ENCODE measurements at regions not wholly inside any gene's neighbourhood (a gene's known extent, or its start where the extent isn't known, plus 50 kb on each side); places are given as distances from the start of the nearest gene placed in this dataset.

GRCh38 chr14:43249591-43249990, 1257.5 kb downstream of the FSCB start:
- DNase-seq = no peak

DNA sequence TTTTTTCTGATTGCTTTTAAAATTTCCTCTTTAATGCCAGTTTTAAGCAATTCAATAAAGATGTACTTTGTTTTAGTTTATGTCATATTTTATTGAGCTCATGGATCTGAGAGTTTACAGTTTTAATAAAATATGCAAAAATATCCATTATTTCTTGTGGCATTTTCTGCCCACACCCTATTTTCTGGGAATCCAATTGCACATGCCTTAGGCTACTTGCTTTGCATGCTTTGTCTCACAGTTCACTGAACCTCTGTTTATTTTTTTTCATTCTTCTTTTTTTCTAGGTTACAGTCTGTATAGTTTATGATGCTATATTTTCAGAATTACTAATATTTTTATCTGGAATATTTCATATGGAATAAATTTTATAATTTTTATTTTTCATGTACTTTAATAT, 1258.0 kb downstream of the FSCB start:
- no peak for DNase-seq

GRCh38 chr14:43247877-43248276, 1259.2 kb downstream of the FSCB start:
- DNase-seq = no peak

GRCh38 chr14:43244142-43244625, 1262.9 kb downstream of the FSCB start:
- no peak for DNase-seq

DNA sequence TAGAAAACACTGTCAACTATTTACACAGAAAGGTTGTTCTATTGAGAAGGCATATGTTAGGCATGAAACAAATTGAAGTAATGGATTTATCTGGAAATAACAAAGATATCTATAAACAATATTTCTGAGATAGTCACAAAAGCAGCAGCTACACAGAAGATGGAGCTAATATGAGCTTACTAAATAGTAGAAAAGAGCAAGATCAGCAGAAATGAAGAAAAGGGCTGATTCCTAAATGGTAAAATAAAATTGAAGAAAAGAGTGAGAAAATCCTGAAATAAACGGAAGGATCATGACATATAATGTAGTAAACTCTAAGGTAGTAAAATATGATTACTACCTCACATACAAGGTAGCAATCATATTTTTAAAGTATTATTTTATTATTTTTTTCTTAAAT, 1263.9 kb downstream of the FSCB start:
- no peak for DNase-seq

DNA sequence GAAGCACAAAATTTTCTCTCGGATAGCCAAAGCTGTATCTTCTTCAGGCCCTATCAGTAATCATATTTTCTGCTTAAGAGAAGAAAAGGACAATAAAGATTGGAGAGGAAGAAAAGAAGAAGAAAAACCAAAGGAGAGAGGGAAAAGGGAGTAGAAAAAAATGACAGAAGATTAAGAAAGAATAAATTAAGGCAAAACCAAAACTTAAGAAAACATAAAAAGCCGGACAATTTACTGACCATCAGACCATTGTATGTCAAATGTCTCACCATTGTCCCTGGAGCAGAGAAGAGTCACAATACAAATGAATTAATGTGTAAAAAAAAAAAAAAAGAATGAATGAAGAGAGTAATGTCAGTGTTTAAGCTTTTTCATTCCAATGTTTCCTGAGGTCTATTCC, 1274.8 kb downstream of the FSCB start:
- DNase-seq = no peak

DNA sequence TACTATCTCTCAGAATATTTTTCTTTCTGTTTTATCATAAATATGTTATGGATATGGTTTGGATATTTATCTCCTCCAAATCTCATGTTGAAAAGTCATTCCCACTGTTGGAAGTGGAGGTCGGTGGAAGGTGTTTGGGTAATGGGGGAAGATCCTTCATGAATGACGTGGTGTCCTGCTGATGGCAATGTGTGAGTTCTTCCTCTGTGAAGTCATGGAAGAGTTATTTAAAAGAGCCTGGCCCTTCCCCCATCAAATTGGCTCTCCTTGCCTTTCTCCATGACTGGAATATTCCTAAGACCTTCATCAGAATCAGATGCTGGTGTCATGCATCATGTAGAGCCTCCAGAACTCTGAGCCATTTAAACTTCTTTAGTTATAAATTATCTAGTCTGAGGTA, 1291.6 kb downstream of the FSCB start:
- no peak for DNase-seq

DNA sequence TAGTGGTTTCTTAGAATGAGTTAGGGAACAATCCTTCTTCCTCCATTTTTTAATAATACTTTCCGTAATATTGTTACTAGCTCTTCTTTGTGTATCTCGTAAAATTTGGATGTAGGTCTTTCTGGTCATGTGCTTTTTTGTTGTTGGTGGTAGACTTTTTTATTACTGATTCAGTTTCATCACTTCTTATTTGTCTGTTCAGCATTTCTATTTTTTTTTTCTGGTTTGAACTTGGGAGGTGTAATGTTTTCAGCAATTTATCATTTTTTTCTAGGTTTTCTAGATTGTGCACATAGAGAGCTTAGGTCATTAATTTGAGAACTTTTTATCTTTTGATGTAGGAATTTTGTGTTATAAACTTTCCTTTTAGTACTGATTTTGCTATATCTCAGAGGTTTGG, 1299.9 kb downstream of the FSCB start:
- DNase-seq = no peak

DNA sequence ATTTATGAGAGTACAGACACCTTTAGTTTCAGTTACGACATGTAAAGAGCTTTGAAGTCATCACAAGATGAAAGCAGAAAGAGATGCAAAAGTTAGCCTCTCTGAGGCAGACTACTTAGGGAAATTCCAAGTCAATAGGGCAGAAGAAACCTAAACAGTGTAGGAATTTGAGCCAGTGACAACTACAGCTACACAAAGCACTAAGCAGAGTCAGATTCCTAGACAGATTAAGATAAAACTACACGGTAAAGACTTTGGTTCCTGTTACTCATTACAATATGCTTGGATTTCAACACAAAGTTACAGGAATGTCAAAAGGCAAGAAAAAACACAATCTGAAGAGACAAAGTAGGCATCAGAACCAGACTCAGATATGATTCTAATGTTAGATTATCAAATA, 1302.3 kb downstream of the FSCB start:
- DNase-seq = no peak

GRCh38 chr14:43200519-43200918, 1306.6 kb downstream of the FSCB start:
- DNase-seq = no peak

- no peak for DNase-seq
Measured at GRCh38 chr14:43198465-43198864, 1308.6 kb downstream of the FSCB start.

GRCh38 chr14:43184540-43184939, 1322.5 kb downstream of the FSCB start:
- no peak for DNase-seq

DNA sequence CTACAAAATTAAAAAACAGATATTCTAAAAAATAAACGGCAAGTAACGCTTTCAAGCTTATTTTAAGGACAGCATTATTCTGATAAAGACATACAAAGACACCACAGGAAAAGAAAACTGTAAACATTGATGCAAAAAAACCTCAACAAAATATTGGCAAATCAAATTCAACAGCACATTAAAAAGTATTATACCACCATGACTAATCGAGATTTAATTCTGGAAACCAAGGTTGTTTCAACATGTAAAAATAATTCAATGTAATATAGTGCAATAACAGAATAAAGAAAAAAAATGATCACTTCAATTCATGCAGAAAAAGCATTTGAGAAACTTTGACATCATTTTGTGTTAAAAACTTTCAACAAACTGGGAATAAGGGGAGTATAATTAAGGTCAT, 1323.2 kb downstream of the FSCB start:
- DNase-seq = no peak

DNA sequence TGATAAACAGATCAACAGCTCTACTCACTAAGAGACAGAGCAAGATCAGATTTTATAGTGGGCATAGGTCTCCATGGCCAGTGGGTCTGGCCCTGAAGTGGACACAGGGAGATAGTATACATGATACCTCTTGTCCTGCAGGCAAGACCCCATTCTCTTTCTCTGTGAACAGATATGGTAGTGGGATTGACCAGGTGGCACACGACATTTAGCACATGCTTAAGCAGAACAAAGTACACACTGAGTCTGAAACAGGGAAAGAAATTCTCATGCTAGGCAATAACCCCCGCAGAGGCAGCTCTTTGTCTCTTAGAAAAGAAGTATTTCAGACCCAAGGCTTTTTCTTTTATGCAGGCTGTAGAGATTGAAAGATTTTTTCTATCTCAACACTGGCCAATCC, 1331.2 kb downstream of the FSCB start:
- DNase-seq = no peak

DNA sequence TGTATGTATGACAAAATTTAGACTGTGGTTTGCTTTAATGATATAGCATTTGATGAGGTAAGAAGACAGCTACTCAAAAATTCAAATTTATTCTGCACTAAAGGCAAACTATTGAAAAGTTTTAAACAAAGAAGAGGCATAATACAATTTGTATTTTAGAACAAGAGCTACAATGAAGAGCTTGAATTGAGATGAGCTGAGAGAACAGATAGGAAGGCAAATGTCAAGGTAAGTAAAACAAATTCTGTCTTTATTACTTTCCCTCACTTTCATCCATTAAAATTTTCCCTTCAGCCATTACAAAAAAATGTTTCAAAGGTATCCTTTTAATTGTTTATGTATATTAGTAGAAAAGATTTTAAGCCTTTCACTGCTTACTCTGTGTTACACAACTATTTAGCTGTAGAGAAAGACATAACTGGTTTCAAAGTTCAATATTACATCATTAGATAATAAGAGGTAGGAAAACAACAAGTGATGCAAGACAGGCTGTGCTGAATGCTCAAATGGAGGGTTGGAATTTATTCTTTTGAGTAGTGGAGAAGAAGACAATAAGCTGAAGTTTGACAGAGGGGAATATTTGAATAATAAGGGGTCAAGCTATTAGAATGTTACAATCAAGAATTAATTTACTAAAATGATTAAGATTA, 1334.1 kb downstream of the FSCB start:
- DNase-seq = no peak

GRCh38 chr14:43169722-43170121, 1337.4 kb downstream of the FSCB start:
- DNase-seq = no peak

DNA sequence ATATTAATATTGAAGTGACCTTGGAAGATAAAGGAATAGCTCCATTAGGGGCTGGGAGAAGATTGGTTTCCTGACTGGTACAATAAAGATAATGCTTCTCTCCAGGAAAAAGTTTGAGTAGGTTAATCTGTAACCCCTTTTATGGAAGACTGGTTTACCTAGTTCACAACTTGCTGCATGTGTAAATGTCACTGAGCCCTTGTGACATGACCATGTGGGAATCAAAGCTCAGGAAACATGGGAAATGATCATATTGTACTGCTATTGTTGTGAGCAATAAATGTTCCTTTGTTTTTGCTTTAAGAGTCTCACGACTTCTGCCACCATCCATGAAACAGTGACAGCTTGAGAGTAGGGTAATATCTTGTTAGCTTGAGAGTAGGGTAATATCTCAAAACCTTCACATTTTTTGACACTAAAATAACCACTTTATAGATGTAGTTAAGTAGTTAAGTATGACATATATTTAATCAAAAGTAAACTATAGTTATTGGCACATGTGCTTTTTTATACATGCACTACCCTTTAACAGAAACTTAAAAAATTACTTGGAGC, 1338.6 kb downstream of the FSCB start:
- DNase-seq = no peak

GRCh38 chr14:43166163-43166562, 1340.9 kb downstream of the FSCB start:
- DNase-seq = no peak

DNA sequence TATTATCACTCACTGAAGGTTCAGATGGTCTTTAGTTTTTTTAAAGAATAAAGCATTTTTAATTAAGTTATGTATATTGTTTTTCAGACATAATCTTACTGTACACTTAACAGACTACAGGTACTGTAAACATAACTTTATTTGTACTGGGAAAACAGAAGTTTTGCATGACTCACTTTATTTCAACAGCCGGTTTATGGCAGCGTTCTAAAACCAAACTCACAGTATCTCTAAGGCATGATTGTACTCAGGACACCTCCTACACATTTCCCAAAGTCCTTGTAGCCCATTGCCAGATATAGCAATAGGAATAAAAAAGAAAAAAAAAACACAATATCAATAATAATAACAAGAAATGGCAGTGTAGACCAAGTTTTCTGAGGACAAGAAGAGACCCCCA, 1341.4 kb downstream of the FSCB start:
- no peak for DNase-seq

- no peak for DNase-seq
Measured at GRCh38 chr14:43161477-43161876, 1345.6 kb downstream of the FSCB start.

- no peak for DNase-seq
Measured at GRCh38 chr14:43157661-43158060, 1349.4 kb downstream of the FSCB start.

GRCh38 chr14:43155924-43156323, 1351.2 kb downstream of the FSCB start:
- no peak for DNase-seq

DNA sequence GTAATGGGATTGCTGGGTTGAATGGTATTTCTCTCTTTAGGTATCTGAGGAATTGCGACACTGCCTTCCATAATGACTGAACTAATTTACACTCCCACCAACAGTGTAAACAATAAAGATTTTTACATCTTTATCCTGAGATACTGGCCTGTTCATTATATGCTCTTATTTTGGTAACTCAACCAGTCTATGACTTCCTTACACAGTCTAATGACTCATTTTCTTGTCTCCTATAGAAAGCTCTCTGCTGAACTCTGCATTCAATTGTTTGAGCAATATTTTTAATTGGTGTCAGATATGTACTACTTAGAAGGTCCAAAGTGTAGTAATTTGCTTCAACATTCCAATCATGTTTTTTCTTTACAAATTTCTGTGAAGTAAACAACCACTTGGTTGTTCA, 1351.8 kb downstream of the FSCB start:
- DNase-seq = no peak

- no peak for DNase-seq
Measured at GRCh38 chr14:43147485-43147884, 1359.6 kb downstream of the FSCB start.

DNA sequence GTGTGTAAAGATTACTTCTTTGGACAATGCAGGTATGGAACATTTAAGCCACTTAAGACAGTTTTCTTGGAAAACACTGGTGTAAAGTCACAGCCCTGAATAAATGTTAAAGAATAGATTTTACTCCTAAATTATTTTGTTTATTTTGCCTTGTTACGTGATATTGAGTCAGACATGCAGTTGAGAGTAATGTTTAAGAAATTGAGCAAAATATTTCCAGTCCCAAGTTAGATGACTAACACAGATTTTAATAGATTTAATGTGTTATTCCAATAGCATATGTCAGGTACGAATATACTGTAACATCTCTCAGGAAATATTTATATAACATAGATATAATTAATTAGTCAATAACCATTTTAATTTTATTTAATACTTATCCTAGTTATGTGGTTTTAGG, 1361.7 kb downstream of the FSCB start:
- DNase-seq = no peak

Measured in NCI-H1694 treated with DMSO at 0.1 percent for 48 hours (cell line).